A549 (cell line): ENCODE measurements at regions not wholly inside any gene's neighbourhood (a gene's known extent, or its start where the extent isn't known, plus 50 kb on each side); places are given as distances from the start of the nearest gene placed in this dataset.

Experiments
- CTCF ChIP-seq: fragments of >200 bp; sonication (Bioruptor Twin); formaldehyde crosslinking; IDR thresholded peaks from 3 replicates; pipeline ENCODE4 v1.5.1; 2016
- EP300 ChIP-seq, 2 experiments: fragments of >200 bp; sonication (Bioruptor Twin); formaldehyde crosslinking; IDR thresholded peaks; 2 replicates in 1 of 2; 3 replicates in 1 of 2; pipeline ENCODE4 v1.6.1; 2016 to 2017
- HDAC2 ChIP-seq: fragments of 200-600 bp; sonication (generic); IDR thresholded peaks from 2 replicates; pipeline ENCODE4 v1.6.1; 2016
- RFX5 ChIP-seq: fragments of 450-650 bp; IDR thresholded peaks from 2 replicates; pipeline ENCODE4 v1.7.1; 2014; ENCODE audit warnings: antibody characterized with exemption, mild to moderate bottlenecking, moderate library complexity
- TP53 ChIP-seq: fragments of 250-450 bp; sonication (Bioruptor Pico); IDR thresholded peaks from 2 replicates; pipeline ENCODE4 v1.5.0; 2021; ENCODE audit warnings: mild to moderate bottlenecking, moderate library complexity

DNA sequence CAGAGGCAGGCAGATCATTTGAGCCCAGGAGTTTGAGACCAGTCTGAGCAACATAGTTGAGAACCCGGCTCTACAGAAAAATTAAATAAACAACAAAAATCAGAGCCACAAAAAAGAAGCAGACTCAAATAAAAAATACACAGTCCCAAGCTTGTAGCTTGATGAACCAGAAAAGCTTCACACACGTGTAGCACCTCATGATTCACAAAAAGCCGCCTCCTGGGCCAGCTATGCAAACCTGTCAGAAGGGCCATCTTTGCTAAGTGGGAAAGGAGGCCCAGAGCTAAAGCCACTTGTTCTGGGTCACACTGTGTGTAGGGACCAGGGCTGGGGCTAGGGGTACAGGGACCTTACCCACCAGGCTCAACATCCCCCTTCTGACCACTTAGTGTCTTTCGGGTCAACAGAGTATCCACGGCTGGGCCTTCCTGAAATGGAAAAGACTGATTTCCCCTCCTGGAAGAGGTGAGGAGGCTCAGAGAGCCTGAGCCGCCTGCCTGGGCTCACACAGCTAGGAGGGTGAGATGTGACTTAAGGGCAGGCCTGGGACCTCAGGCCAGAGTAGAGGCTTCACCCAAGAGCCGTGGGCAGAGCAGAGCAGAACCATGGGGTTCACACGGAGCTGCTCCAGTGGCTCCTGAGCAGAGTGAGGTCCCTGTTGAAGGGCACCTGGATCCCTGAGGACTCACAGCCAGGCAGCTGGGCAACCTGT, 269.6 kb downstream of the PARN start:
- TF ChIP-seq EP300 (IDR thresholded peaks at IDR 0.05) = no peak
- no peak for TF ChIP-seq CTCF
- no peak for TF ChIP-seq HDAC2
- no peak for TF ChIP-seq TP53 (CRISPR knock-in tag)
- no peak for TF ChIP-seq RFX5
